Inferior parietal cortex (tissue), 1 donor: ENCODE measurements at regions not wholly inside any gene's neighbourhood (a gene's known extent, or its start where the extent isn't known, plus 50 kb on each side); places are given as distances from the start of the nearest gene placed in this dataset.
"Not testable (repeated sequence)": the region's sequence is repeated elsewhere in the genome, so short reads cannot be mapped to it uniquely, and the experiment has no call there.

Experiments used
- DNase-seq: peaks from one replicate; pipeline ENCODE4 v3.0.0-alpha.2; 2016; ENCODE audit errors: extremely low spot score

DNA sequence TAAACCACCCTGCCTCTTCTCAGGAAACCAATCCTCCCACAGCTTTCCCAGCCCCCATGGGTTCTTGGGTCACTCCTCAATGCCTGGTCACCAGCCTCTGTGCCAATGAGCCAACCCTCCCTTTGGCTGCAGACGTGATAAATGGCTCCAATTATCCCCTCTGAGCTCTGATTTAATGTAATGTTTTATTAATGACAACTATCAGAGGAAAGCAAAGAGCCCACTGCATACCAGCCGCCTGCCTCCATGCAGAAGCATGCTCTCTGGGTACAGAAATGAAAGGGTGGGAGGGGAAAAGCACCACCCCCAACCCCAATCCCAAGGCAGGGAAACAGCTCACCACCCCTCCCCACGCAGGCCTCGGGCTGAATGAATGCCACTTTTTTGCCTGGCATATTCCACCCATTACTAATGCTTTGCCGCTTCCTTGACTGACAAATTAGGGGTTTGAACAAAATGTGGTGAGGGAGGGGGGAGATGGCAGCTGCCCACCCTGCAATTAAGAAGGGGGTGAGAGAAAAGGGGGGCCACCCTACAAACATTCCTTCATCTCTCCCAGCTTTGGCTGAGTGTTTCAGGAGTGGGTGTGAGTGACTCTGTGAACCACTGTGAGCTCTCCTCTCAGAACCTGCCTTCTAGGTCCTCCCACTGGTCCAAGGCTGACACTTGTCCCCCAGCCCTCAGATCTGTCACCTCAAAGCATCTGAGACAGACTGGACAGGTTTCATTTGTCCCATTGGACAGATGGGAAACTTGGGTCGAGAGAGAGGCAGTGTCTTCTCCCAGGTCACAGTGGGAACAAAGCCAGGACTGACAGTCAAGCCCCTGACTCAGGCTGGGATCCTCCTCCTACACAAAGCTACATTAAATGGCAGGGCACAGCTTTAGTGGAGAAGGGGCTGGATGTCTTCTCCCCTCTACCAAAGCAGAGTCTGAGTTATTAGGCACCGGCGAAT is 161.5 kb downstream of the TMEM132E start:
- no peak for DNase-seq

DNA sequence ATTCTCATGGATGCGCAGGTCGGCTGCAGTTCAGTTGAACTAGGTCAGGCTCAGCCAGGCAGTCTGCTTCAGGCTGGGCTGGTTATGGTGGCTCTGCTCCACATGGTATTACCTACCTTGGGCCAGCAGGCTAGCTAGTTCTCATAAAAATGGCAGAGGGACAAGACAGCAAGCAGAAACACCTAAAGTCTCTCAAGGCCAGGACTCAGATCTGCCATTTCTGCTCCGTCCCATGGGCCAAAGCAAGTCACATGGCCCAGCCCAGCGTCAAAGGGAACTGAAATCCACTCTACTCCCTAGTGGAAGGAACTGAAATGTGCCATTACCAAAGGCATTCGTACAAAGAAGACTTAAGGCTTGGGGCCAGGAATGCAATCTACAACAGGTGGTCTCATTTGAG is 160.0 kb downstream of the TMEM132E start:
- no peak for DNase-seq

DNA sequence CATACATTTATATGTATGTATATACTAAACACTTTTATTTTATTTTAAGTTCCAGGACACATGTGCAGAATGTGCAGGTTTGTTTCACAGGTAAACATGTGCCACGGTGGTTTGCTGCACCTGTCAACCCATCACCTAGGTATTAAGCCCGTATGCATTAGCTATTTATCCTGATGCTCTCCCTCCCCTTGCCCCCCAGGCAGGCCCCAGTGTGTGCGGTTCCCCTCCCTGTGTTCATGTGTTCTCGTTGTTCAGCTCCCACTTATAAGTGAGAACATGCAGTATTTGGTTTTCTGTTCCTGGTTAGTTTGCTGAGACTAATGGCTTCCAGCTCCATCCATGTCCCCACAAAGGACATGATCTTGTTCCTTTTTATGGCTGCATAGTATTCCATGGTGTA is 158.3 kb downstream of the TMEM132E start:
- DNase-seq = not testable (repeated sequence)

DNA sequence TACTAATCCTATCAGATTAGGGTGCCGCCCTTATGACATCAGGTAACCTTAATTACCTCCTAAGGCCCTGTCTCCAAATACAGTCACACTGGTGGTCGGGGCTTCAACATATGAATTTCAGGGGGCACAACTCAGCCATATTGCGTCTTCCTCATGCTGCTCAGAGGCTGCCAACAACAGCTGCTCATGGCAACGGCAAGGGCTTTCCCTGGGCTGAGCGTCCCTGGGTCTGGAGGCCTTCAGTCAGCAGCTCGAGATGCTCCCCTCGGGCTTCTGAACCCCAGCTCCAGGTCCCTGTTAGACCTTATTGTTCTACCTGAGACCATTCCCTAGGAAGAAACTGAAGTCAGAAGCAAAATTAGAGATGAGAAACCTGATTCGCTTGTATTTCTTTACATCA is 157.2 kb downstream of the TMEM132E start:
- DNase-seq = no peak

DNA sequence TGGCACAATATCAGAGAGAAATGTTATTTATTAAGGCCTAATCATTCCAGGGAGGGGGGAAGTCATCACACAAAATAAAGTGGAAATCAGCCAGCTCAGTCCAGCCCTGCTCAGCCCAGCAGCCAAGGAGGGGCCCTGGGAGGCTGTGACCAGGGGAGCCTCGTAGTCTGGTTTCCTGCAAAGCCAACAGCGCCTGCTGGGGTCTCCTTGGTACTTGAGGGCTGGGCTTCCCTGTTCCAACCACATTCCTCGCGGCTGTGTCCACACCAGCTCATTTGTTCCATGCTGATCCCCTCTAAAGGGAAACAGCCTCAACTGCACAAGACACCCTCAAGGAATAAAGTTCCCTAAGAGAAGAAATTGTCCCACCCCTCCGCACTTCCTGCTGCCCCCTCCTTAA is 154.0 kb downstream of the TMEM132E start:
- DNase-seq = no peak

DNA sequence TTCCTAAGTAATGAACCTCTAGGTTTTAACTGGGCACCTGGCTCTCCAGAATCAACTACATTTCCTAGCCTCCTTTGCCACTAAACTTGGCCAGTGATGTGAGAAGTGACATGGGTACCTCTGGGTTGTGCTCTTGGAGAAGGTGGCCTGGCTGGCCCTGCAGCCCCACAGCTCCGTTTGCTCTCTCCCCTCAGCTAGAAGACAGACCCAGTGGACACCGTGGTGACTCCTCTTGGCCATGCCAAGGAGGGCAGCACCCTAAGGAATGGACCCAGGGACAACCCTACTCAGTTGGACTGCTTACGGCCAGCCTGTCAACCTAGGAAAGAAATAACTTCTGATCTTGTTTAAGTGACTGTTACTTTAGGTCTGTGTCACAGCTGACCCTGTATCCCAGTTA is 151.4 kb downstream of the TMEM132E start:
- DNase-seq = no peak

DNA sequence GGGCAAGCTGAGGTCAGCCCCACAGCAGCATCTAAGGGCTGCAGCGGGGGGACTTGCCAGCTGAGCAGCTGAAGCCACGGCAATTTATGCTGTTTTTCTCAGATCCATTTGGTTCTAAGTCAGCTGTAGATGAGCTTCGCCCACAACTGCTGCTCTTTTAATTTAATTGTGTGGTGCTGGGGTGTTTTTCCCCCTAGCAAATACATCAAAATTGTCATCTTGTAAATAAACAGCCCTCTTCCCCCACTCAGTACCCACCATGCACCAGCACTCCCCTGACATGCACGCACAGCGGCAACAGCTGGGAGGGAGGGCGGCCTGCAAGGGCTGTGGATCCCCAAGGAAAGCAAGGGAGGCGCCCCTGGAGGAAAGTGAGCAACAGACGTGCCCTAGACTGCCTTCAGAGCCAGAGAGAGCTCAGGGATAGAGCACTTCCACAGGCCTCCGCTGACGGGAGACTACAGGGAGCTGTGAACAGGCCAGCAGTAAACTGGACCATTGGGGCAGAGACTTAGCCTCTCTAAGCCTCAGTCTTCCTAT is 149.5 kb downstream of the TMEM132E start:
- no peak for DNase-seq

DNA sequence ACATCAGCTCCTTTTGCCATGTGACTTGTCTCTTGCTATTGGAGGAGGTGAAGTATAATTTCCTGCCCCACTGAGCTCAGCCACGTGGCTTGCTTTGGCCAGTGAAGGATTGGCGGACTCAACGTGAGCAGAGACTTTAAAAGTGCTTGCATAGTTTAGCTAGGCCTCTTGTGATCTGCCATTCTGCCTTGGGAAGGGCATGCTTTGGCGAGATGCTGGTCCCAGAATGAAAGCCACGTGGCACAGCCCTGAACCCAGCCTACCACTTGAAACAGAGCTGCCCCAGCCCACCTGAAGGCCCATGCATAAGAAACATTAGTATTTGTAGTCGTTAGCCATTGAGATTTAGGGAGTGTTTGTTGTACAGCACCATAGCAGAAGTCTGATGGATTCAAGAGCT is 148.2 kb downstream of the TMEM132E start:
- DNase-seq = no peak

DNA sequence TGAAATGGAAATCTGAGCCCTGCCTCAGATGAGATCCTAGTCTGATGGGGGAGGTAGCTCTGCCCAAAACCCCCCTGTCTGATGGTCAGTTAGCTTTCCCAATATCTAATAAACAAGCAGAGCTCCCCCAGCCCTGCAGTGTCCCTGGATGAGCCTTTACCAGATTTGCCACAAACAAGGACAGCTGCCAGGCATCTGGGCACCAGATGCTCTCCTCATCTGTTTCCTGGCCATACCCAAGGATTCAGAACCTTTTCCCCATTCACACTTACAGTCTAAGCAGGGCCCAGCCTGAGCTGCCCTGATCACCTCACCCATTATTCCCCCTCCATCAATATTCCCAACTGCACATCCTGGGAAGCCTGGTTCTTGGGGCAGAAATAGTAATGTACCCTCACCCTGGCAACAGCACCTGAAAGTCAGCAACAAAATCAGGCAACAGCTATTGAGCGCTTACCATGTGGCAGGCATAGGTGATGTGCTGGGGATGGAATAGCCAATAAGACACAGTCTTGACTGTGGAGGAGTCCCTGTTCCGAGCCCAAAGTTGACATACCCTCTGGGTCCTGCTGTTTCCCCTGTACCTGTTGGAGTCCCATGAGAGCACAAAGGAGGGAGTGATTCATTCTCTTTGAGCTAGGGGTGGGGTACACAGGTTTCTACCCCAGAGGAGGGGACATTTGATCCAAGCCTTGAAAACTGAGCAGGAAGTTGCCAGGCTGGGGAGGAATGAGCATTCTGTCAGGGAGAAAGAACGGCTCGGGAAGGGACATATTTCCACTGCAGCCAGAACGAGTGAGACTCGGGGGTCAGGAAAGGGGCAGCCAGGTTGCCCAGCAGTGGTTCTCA is 147.4 kb downstream of the TMEM132E start:
- no peak for DNase-seq

DNA sequence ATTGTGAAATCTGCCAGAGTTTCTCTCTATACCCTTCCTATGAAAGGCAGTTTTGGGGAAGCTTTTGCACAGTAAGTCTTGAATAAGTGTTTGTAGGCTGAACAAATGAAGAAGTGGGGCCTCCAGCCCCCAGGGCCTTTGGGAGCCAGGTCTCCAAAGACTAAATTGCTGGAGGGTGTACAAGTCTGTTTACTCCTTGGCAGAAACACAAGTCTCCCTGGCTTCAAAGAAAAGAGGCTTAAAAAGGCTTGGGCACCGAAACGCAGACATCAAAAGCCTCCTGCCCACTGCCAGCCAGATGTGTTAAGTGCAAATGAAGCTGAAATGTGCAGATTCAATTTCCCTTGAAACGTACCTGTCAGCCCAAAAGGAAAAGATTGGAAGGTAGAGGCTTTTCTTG is 146.3 kb downstream of the TMEM132E start:
- no peak for DNase-seq

DNA sequence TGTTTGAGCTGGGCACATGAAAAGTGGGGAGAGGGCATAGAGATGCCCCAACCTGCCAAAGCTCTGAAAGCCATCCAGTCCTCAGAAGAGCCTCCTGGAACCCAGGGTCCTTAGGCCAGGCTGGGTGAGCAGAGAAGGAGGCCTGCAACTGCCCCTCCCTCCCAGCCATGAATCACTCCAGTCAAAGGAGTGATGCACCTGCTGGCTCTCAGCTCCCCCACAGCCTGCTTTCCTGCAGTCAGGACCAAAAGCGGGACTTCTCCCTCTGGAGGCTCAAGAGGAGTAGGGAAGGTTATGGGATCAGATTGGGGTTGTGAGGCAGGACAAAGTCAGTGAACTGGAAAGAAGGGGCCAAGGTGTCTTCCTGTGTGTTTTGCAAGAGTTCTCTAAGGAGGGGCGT is 145.6 kb downstream of the TMEM132E start:
- DNase-seq = no peak

DNA sequence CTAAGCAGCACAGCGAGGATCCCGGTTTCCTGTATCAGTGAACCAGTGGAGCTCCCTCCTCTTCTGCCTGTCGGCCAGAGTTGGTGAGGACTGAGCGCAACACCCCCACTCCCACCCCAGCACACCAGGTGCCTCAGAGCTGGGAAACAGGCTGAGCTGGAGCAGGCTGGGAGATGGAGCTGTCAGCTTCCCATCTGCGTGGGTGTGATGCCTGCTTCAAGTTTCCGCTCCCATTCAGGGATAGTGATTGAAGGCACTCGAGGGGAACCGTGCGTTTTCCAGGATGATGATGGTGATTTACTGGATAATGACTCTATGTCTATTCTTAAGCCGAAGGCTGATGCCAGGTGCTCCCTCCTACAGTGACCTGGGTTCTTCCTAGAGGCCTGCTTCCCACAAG is 144.5 kb downstream of the TMEM132E start:
- DNase-seq = no peak

DNA sequence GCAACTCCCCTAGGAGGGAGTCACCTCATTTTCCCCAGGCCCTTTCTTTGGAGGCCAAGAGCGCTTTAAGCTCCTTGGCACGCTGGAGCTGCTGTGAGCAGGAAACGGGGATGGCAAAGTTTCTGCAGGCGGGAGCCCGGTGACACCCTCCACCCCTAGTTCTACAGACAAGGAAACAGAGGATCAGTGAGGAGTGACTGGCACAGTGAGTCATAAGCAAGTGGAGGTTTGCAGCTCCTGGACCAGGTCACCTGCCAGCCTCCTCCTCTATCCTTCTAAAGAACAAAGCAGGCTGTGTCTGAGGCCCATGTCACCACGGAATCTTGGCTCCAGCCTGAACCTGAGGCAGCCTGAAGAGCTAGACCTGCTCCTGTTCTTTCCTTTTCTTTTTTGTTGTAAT is 141.9 kb downstream of the TMEM132E start:
- no peak for DNase-seq

DNA sequence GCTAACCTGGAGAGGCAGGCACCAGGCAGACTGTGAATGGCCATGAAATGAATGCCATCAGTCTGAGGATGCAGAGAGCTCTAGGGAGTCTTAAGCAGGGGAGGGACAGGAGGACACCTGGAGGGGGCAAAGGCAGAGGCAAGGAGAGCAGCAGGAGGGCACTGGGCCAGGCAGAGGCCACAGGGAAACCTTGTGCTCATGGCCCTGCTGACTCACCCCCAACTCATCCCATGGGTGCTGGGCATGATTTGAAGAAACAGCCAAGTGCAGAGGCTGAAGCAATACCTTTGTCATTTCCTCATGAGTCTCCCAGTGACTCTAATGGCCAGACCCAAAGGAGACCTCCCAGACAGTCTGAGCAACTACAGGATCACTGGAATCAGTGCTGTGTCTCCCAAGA is 141.4 kb downstream of the TMEM132E start:
- DNase-seq = no peak

DNA sequence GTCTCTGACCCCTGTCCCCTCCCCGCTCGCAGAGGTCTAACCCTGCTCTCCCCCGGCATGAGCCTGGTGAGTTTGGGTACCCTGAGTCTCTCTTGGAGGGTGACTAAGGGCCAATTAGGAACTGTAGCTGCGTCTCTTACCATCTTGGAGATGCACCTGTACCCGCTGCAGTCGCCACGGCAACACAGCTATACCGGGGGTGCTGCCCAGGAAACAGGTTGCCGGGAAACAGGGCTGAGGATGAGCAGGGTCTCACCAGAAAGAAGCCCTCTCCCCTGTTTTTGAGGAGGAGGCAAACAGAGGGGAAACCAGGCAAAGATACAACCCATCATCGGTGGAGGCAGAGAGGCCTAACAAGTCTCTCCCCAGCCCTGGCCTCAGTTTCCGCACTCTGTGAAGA is 140.2 kb downstream of the TMEM132E start:
- no peak for DNase-seq

DNA sequence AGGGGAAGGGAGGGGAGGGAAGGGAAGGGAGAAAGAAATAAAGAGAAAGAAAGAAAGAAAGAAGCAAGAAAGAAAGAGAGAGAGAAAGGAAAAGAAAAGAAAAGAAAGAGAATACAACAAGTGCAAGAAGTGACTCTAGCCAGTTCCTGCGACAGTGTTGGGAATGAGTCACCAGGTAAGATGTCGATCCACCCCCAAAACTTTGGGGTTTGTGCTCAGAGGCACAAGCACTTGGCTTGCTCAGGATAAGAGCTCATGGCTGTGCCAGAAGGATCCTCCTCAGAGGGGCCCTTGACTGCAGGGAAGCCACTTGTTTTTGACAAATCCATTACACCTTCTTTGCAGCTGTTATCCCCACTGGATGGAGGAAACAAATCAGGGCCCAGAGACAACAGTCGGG is 137.7 kb downstream of the TMEM132E start:
- DNase-seq = no peak

DNA sequence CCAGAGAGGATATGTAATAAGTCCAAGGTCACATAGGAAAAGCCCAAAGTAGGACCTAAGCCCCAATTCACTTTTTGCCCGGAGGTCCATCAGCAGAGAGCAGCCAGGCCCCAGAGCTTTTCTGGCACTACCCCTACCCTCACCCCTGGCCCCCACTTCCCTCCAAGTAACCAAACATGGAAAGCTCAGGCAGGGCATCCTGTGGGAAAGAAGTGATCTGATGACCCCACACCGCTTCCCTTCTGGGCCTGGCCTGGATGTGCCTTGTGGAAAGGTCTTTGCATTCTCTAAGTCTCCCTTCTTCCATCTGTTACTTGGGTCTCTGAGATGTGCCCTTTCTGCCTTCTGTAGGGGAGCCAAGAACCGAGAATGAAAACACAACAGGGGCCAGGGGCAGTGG is 136.9 kb downstream of the TMEM132E start:
- no peak for DNase-seq

DNA sequence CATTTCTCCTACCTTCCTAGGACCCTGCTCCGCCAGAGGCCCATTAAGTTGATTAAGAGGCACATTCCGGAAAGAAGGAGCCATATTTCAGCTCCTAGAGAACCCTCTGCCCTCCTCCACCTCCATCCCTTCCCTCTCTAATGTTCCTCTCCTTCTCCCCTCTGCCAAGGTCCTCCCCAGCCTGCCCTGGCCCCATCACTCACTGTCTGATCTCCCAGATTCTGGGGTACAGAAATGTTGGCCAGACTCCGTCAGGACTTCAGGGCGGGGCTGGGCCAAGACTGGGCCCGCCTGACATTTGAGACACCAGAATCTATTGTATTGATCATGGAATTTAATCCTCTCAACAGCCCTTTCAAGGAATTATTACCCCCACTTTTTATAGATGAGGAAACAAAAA is 136.1 kb downstream of the TMEM132E start:
- no peak for DNase-seq

DNA sequence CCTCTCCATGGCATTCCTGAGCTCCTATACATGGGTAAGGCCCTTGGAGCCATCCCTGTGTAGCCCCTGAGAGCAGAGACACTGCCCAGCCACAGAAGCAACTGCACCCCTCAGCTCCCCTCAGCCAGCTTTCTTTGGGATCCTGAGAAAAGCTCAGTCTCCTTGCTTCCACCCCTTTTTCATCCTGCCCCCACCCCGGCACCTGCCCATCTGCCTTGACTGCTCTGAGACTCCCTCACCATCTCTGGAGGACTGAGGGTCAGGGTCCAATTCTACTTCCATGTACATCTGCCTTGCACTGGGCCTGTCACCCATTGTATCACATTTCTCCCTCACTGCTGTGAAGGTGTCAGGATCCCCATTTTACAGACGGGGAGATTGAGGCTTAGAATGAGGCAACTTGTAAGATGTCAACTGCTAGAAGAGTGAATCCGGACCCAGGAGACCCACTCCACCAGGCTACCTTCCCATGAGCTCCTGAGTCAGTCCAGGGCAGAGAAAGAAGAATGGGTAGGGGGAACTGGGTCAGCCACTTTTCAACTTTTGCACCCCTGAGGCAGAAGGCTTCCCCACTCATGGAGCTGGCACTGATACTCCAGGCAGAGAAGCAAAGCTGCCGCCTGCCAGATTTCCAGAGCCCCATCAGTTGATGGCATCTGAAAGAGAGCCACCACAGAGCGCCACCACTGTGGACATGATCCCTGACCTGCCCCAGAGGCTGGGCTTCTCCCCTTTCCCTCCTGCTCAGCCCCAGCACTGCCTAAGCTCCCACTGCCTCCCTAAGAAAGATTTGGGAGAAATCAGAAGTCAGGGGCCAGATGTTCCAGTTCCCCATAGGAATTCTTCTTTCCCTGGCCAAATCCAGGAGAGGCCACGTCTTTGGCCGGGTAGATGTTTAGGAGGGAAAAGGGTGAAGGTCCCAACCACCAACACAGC is 135.4 kb downstream of the TMEM132E start:
- no peak for DNase-seq

DNA sequence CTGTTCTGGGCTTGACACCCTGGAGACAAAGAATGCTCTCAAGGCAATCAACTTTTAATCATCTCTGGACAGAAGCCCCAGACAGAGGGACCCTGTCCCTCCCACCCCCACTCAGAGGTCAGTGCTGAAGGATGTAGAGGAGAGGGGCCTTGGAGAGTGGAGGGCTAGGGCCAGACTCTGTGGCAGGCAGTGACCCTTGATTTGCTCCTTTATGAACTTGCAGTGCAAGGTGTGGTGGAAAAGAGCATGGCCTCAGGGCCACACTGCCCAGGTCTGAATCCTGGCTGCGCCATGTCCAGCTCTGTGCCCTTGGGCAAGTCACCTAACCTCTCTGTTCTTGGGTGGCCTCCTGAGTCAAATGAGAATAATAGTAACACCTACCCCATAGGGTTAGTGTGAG is 134.3 kb downstream of the TMEM132E start:
- no peak for DNase-seq

DNA sequence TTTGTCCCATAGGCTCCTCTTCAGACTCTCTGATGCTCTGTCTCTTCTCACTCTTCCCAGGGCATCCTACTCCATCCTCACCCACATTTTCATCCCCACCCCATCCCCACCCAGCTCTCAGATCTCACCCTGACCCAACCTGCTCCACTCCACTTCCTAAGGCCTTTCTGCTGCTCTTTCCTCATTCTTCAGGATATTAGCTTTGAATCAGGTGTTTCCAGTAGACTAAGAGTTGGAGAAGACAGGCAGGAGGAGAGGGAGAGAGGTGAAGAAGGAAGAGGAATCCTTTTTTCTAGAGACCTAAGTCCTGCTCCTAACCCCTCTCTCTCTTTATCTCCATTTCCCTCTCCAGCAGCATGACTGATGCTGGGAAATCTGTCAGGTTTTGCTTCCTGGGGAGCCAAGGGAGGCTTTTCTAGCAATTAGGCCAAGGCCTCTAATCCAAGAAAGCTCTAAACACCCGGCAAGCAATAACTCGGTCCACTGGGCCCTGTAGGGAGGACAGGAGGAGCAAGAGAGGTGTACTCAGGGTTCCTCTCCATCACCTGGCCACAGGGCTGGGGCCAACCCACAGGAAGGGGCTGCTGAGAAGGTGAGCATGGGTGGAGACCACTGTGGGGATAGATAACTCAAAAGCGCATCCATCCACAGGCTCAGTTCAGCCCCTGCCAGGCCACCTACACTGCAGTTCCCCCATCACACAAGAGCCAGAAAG is 133.3 kb downstream of the TMEM132E start:
- no peak for DNase-seq
